OCI-LY3 (cell line): ENCODE measurements at regions not wholly inside any gene's neighbourhood (a gene's known extent, or its start where the extent isn't known, plus 50 kb on each side); places are given as distances from the start of the nearest gene placed in this dataset.

Experiments used
- H2AFZ ChIP-seq: fragments of 200-600, 300-600 bp; shearing (Covaris generic); 2 replicates; pipeline ENCODE4 v1.6.0; 2014; ENCODE audit warnings: antibody characterized with exemption, low read depth, low read length
- H3K27ac ChIP-seq: fragments of 200-600, 300-600 bp; sonication (generic); 2 replicates; pipeline ENCODE4 v1.5.1; 2014; ENCODE audit warnings: mild to moderate bottlenecking, low read length, moderate library complexity, mixed read lengths
- H3K27me3 ChIP-seq: fragments of 200-600, 300-600 bp; sonication (generic); 2 replicates; pipeline ENCODE4 v1.6.1; 2014; ENCODE audit warnings: low read depth, low read length, mixed read lengths
- H3K36me3 ChIP-seq: fragments of 200-600, 300-600 bp; sonication (generic); replicated peaks from 2 replicates; pipeline ENCODE3; 2014; ENCODE audit warnings: low read depth, low read length, mixed read lengths
- H3K4me1 ChIP-seq: fragments of 300-600, 200-600 bp; sonication (generic); 2 replicates; pipeline ENCODE4 v1.6.1; 2014; ENCODE audit warnings: low read length, mixed read lengths
- H3K4me2 ChIP-seq: fragments of 200-600, 300-600 bp; sonication (generic); 2 replicates; pipeline ENCODE4 v1.6.1; 2014; ENCODE audit warnings: low read length, mixed read lengths
- H3K4me3 ChIP-seq: fragments of 300-600, 200-600 bp; sonication (generic); 2 replicates; pipeline ENCODE4 v1.5.1; 2014; ENCODE audit warnings: antibody characterized with exemption, mild to moderate bottlenecking, low read length, moderate library complexity
- H3K79me2 ChIP-seq: fragments of 300-600, 200-600 bp; shearing (Covaris generic); 2 replicates; pipeline ENCODE4 v1.6.1; 2014; ENCODE audit warnings: mild to moderate bottlenecking, low read length, mixed read lengths
- H3K9ac ChIP-seq: fragments of 300-600, 200-600 bp; shearing (Covaris generic); 2 replicates; pipeline ENCODE4 v1.6.0; 2014; ENCODE audit warnings: mild to moderate bottlenecking, low read length, moderate library complexity
- H3K9me3 ChIP-seq: fragments of 200-600, 300-600 bp; shearing (Covaris generic); 2 replicates; pipeline ENCODE4 v1.6.1; 2014; ENCODE audit warnings: low read length, mixed read lengths; ENCODE audit not compliant: insufficient read depth
- H4K20me1 ChIP-seq: fragments of 200-600, 300-600 bp; sonication (generic); 2 replicates; pipeline ENCODE4 v1.6.1; 2016; ENCODE audit warnings: low read length, mixed read lengths; ENCODE audit not compliant: insufficient read depth
- CTCF ChIP-seq: fragments of 200-600, 300-600 bp; sonication (generic); IDR thresholded peaks from 2 replicates; pipeline ENCODE4 v1.5.1; 2014; ENCODE audit warnings: antibody characterized with exemption, low read length, low read depth
- EZH2phosphoT487 ChIP-seq: fragments of 200-600 bp; shearing (Covaris generic); IDR thresholded peaks from 2 replicates; pipeline ENCODE4 v1.6.1; 2018; ENCODE audit warnings: antibody characterized with exemption, mixed run types, low read depth

DNA sequence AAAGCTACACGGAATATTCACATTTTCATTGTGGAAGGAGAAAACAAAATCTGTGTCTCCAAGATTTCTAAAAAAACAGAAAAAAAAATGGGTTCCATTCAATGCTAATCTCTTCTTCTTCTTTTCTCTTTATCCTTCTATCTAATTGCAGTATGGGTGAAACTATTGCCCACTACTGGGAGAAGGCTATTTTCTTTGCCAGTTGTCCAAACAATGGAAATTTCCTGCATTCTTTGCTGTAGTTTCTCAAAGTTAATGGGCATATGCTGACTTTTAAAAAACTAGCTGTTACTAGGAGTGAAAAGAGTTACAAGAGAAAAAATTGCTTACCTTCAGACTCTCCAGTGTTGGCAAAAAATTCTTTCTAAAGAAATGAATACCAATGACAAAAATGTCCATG is 179.3 kb upstream of the ANKRD28 start:
- Histone ChIP-seq H3K36me3 (no peaks in the 10 kb centered on the region), H3K79me2 (no peaks in the 10 kb centered on the region), H3K4me3 (no peak overlapping the region), H2AFZ (no peak overlapping the region), H3K4me2 (no peak overlapping the region), H3K27me3 (no peaks in the 10 kb centered on the region), H3K9ac (no peak overlapping the region), H3K27ac (no peak overlapping the region), H4K20me1 (no peaks in the 10 kb centered on the region), H3K9me3 (no peaks in the 10 kb centered on the region), H3K4me1 (no peaks in the 10 kb centered on the region)
- TF ChIP-seq CTCF (no peak), EZH2phosphoT487 (no peak)

DNA sequence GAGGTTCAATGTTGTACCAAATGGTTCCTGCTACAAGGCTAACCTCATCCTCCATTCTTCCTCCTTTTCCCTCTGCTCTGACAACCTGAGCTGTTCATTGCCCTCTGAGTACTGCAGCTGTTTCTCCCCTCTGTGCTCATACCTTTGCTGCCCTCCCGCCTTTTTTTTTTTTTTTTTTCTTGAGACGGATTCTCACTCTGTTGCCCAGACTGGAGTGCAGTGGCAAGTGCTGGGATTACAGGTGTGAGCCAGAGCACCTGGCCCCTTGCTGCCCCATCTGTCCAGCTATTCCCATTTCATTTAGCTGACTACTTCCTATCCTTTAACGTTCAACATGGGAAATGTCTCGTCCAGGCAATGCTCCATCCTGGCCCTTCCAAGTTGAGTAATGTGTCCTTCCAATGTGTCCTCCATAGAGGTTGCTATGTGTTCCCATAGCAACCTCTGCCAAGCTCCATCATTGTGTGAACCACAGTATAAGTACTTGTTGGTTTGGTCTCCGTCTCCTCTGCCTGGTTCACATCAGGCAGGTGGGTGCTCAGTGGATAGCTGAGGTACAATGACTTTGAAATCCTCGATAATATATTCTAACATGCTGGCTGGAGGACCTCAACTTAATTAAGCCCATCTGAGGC is 179.9 kb upstream of the ANKRD28 start:
- Histone ChIP-seq H3K9ac (no peak overlapping the region), H3K4me1 (no peaks in the 10 kb centered on the region), H2AFZ (no peak overlapping the region)

GRCh38 chr3:15978801-15979200 is 181.0 kb upstream of the ANKRD28 start:
- Histone ChIP-seq H4K20me1 (no peaks in the 10 kb centered on the region), H2AFZ (no peak overlapping the region), H3K9me3 (no peaks in the 10 kb centered on the region), H3K36me3 (no peaks in the 10 kb centered on the region), H3K9ac (no peak overlapping the region), H3K4me1 (no peaks in the 10 kb centered on the region), H3K27me3 (no peaks in the 10 kb centered on the region), H3K27ac (no peak overlapping the region), H3K79me2 (no peaks in the 10 kb centered on the region), H3K4me2 (no peak overlapping the region), H3K4me3 (no peak overlapping the region)
- TF ChIP-seq CTCF: no peak
- TF ChIP-seq EZH2phosphoT487: no peak

More for the DNA sequence above, 179.9 kb upstream of the ANKRD28 start:
- Histone ChIP-seq H3K9me3 (no peaks in the 10 kb centered on the region), H3K4me3 (no peak overlapping the region), H3K79me2 (no peaks in the 10 kb centered on the region), H3K27ac (no peak overlapping the region), H3K27me3 (no peaks in the 10 kb centered on the region), H3K36me3 (no peaks in the 10 kb centered on the region), H4K20me1 (no peaks in the 10 kb centered on the region), H3K4me2 (no peak overlapping the region)
- TF ChIP-seq CTCF (no peak), EZH2phosphoT487 (no peak)

GRCh38 chr3:15979495-15979894 is 181.7 kb upstream of the ANKRD28 start:
- H3K9ac ChIP-seq: no peak overlapping the region
- H3K9me3 ChIP-seq: no peaks in the 10 kb centered on the region
- H3K27me3 ChIP-seq: no peaks in the 10 kb centered on the region
- no peaks in the 10 kb centered on the region for H3K4me1 ChIP-seq
- no peak overlapping the region for H3K4me2 ChIP-seq
- H3K27ac ChIP-seq: no peak overlapping the region
- H3K4me3 ChIP-seq: no peak overlapping the region
- H3K36me3 ChIP-seq: no peaks in the 10 kb centered on the region
- no peak overlapping the region for H2AFZ ChIP-seq
- no peaks in the 10 kb centered on the region for H3K79me2 ChIP-seq
- H4K20me1 ChIP-seq: no peaks in the 10 kb centered on the region
- TF ChIP-seq EZH2phosphoT487: no peak
- no peak for TF ChIP-seq CTCF
